ENCODE measurements at regions not wholly inside any gene's neighbourhood (a gene's known extent, or its start where the extent isn't known, plus 50 kb on each side); places are given as distances from the start of the nearest gene placed in this dataset.

GRCh38 chr4:160772668-160773067 lies 1391.1 kb downstream of the FSTL5 start:
- TF ChIP-seq EP300 (IDR thresholded peaks at IDR 0.05) (no peak), POLR2AphosphoS5 (IDR thresholded peaks at IDR 0.05) (no peak), CTCF (IDR thresholded peaks at IDR 0.05) (no peak), POLR2A (IDR thresholded peaks at IDR 0.05) (no peak)
- H3K36me3 ChIP-seq = no peaks in the 10 kb centered on the region
- no peak for ATAC-seq
- H3K4me3 ChIP-seq = no peak overlapping the region
- H3K27ac ChIP-seq = no peak overlapping the region
- H3K4me1 ChIP-seq = no peaks in the 10 kb centered on the region
- H3K27me3 ChIP-seq = no peaks in the 10 kb centered on the region
- H3K9me3 ChIP-seq = no peaks in the 10 kb centered on the region
- WGBS, 2 donors (ENCODE audit: low coverage in 1 of 2) = 79 to 91% methylated on average over 2 of the region's 2 CpGs

GRCh38 chr4:160795216-160795615 lies 1368.6 kb downstream of the FSTL5 start:
- H3K4me3 ChIP-seq = no peak overlapping the region
- no peak for ATAC-seq
- H3K36me3 ChIP-seq = no peaks in the 10 kb centered on the region
- no peak overlapping the region for H3K27ac ChIP-seq
- H3K9me3 ChIP-seq = peaks cover 0 to 14% (median 0%) of the 10 kb centered on the region in 3 donors
- TF ChIP-seq POLR2AphosphoS5 (IDR thresholded peaks at IDR 0.05) (no peak), EP300 (IDR thresholded peaks at IDR 0.05) (no peak), CTCF (IDR thresholded peaks at IDR 0.05) (no peak), POLR2A (IDR thresholded peaks at IDR 0.05) (no peak)
- no peaks in the 10 kb centered on the region for H3K27me3 ChIP-seq
- H3K4me1 ChIP-seq = no peaks in the 10 kb centered on the region

- H3K4me3 ChIP-seq = no peak overlapping the region
- H3K4me1 ChIP-seq = no peaks in the 10 kb centered on the region
- no peak for TF ChIP-seq POLR2A (IDR thresholded peaks at IDR 0.05)
- H3K36me3 ChIP-seq = no peaks in the 10 kb centered on the region
- no peaks in the 10 kb centered on the region for H3K27me3 ChIP-seq
- no peak overlapping the region for H3K27ac ChIP-seq
- ATAC-seq = no peak
- H3K9me3 ChIP-seq = no peaks in the 10 kb centered on the region
Measured at GRCh38 chr4:160808174-160808573, 1355.6 kb downstream of the FSTL5 start.

- H3K27ac ChIP-seq = no peak overlapping the region
- no peaks in the 10 kb centered on the region for H3K36me3 ChIP-seq
- H3K27me3 ChIP-seq = no peaks in the 10 kb centered on the region
- ATAC-seq = no peak
- TF ChIP-seq POLR2A (IDR thresholded peaks at IDR 0.05) (no peak), EP300 (IDR thresholded peaks at IDR 0.05) (no peak), CTCF (IDR thresholded peaks at IDR 0.05) (no peak), POLR2AphosphoS5 (IDR thresholded peaks at IDR 0.05) (no peak)
- no peaks in the 10 kb centered on the region for H3K9me3 ChIP-seq
- H3K4me1 ChIP-seq = no peaks in the 10 kb centered on the region
- no peak overlapping the region for H3K4me3 ChIP-seq
Measured at GRCh38 chr4:160809576-160809975, 1354.2 kb downstream of the FSTL5 start.

DNA sequence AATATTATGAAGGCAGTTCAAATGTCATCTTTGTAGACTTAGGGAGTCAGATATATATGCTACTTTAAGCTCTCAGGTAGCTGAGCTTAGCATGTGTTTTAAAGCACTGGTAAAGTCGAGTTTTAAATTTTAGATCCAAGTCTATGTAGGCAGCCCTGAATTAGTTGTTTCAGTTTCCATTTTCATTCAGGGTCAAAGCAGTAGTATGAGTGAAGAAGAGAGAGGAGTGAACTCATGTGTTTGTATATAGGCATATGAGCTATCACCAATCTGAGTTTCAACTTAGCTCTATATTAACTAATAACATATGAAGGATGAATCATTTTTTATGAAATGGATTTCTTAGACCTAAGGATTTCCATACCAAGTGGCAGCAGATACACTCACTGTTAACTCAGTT lies 1353.4 kb downstream of the FSTL5 start:
- ATAC-seq = no peak
- H3K4me3 ChIP-seq = no peak overlapping the region
- no peaks in the 10 kb centered on the region for H3K27me3 ChIP-seq
- no peak overlapping the region for H3K27ac ChIP-seq
- TF ChIP-seq POLR2A (IDR thresholded peaks at IDR 0.05) (no peak), CTCF (IDR thresholded peaks at IDR 0.05) (no peak), POLR2AphosphoS5 (IDR thresholded peaks at IDR 0.05) (no peak), EP300 (IDR thresholded peaks at IDR 0.05) (no peak)
- no peaks in the 10 kb centered on the region for H3K36me3 ChIP-seq
- no peaks in the 10 kb centered on the region for H3K4me1 ChIP-seq
- H3K9me3 ChIP-seq = no peaks in the 10 kb centered on the region
- 50 to 82% methylated on average over 1 of the region's 1 CpG for WGBS, 2 donors (ENCODE audit: low coverage in 1 of 2)

- H3K4me1 ChIP-seq = no peaks in the 10 kb centered on the region
- ATAC-seq = no peak
- no peaks in the 10 kb centered on the region for H3K9me3 ChIP-seq
- 63 to 100% methylated on average over 1 of the region's 1 CpG for WGBS, 2 donors (ENCODE audit: low coverage in 1 of 2)
- no peak overlapping the region for H3K27ac ChIP-seq
- no peaks in the 10 kb centered on the region for H3K27me3 ChIP-seq
- no peaks in the 10 kb centered on the region for H3K36me3 ChIP-seq
- TF ChIP-seq EP300 (IDR thresholded peaks at IDR 0.05) (no peak), POLR2AphosphoS5 (IDR thresholded peaks at IDR 0.05) (no peak), POLR2A (IDR thresholded peaks at IDR 0.05) (no peak), CTCF (IDR thresholded peaks at IDR 0.05) (no peak)
- no peak overlapping the region for H3K4me3 ChIP-seq
Measured at GRCh38 chr4:160810941-160811340, 1352.9 kb downstream of the FSTL5 start.

Data from gastroesophageal sphincter (tissue), 4 donors.